ENCODE measurements at regions not wholly inside any gene's neighbourhood (a gene's known extent, or its start where the extent isn't known, plus 50 kb on each side); places are given as distances from the start of the nearest gene placed in this dataset.

DNA sequence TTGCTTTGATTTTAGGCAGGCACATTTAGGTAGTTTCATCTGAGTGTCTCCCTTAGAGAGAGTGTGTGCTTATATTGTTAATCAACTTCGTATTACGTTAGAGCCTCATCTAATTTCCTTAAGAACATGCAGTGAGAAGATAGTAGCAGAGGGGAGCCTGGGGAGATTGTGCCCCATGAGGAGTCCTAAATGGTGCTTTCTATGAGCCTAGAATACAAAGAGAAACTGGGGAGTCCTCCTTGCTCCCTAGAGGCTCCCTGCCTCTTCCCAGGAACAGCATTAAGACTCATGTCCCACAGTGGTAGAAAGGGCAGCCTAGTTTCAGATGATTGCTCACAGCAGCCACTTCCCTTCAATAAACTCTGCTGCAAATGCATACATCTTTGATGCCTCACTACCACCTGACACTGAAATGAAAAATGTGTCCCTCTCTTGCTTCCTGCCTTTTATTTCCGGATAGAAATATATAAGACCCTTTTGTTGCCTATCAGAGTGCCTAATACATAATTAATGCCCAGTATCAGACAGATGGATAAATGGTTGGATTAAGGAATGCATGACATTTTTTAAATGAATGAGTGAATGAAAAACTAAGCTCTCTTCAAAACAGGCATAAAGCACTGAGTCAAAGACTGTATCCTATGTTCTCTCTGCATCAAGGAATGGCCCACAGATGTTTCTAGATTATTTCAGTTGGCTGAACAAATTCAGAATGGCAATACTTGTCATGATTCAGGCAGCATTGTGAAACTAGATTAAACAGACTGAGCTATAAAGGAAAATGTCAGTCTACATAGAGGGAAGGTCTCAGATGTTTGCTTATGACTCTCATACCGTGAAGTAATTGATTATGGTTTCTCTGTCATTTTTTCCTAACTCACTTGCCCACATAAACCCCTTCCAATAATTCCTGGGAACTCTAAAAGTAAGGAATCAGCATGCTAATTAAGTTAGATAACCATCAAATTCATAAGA lies 362.1 kb downstream of the LRRC3B start:
- H3K4me3 ChIP-seq (ENCODE audit: insufficient read depth, low read depth, low read length): no peak overlapping the region
- Mint-ChIP-seq H3K4me1 (ENCODE audit: low read depth, unreplicated experiment) (no peaks in the 10 kb centered on the region), H3K4me3 (ENCODE audit: unreplicated experiment) (no peak overlapping the region), H3K27ac (ENCODE audit: unreplicated experiment) (no peak overlapping the region), H3K36me3 (ENCODE audit: low read depth, unreplicated experiment) (no peaks in the 10 kb centered on the region), H3K27me3 (ENCODE audit: low read depth, unreplicated experiment) (peaks cover 19% of the 10 kb centered on the region), H3K9me3 (ENCODE audit: unreplicated experiment) (peaks cover 3% of the 10 kb centered on the region)
- no peaks in the 10 kb centered on the region for H3K27me3 ChIP-seq (ENCODE audit: insufficient read depth, low read length)
- H3K79me2 ChIP-seq (ENCODE audit: insufficient read depth, low read length): no peaks in the 10 kb centered on the region
- no peak overlapping the region for H3K9ac ChIP-seq (ENCODE audit: low read length)
- FAIRE-seq (no peak), DNase-seq (ENCODE audit: low read depth) (no peak)
- H3K4me2 ChIP-seq (ENCODE audit: low read length): no peak overlapping the region
- H3K27ac ChIP-seq (ENCODE audit: low read depth, low read length): no peak overlapping the region
- H4K20me1 ChIP-seq (ENCODE audit: insufficient read depth, low read length): no peaks in the 10 kb centered on the region
- no peaks in the 10 kb centered on the region for H3K9me3 ChIP-seq (ENCODE audit: insufficient read depth, low read depth, low read length)
- TF ChIP-seq, protein P1, sequence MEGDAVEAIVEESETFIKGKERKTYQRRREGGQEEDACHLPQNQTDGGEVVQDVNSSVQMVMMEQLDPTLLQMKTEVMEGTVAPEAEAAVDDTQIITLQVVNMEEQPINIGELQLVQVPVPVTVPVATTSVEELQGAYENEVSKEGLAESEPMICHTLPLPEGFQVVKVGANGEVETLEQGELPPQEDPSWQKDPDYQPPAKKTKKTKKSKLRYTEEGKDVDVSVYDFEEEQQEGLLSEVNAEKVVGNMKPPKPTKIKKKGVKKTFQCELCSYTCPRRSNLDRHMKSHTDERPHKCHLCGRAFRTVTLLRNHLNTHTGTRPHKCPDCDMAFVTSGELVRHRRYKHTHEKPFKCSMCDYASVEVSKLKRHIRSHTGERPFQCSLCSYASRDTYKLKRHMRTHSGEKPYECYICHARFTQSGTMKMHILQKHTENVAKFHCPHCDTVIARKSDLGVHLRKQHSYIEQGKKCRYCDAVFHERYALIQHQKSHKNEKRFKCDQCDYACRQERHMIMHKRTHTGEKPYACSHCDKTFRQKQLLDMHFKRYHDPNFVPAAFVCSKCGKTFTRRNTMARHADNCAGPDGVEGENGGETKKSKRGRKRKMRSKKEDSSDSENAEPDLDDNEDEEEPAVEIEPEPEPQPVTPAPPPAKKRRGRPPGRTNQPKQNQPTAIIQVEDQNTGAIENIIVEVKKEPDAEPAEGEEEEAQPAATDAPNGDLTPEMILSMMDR (IDR thresholded peaks at IDR 0.05; ENCODE audit: insufficient read depth, low read depth, low read length): no peak
- no peak for TF ChIP-seq EZH2 (IDR thresholded peaks at IDR 0.05; ENCODE audit: insufficient read depth, low read length)
- H2AFZ ChIP-seq (ENCODE audit: low read depth, low read length): no peak overlapping the region
- H3K4me1 ChIP-seq (ENCODE audit: insufficient read depth, low read length): no peaks in the 10 kb centered on the region
- no peaks in the 10 kb centered on the region for H3K36me3 ChIP-seq (ENCODE audit: insufficient read depth, low read length)

DNA sequence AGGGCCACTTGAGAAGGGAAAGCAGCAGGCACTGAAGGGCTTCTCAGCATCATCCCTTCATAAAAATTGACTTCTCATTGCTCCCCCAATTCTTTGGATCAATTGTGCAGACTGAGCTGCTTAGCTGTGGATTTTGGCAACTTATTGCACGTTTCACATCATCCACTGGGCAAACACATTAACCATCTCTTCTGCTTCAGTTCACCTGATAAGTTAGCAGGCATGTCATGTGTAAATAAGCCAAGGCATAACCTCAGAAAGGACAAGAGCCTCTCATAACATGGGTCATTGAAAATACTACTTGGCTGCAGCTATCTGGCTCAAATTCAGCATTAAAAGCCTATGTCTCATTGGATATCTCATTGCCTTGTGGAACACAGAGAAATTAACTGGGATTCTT lies 366.5 kb downstream of the LRRC3B start:
- no peak overlapping the region for H3K27ac ChIP-seq (ENCODE audit: low read depth, low read length)
- peaks cover 4% of the 10 kb centered on the region for H3K9me3 Mint-ChIP-seq (ENCODE audit: unreplicated experiment)
- no peak overlapping the region for H2AFZ ChIP-seq (ENCODE audit: low read depth, low read length)
- no peak overlapping the region for H3K4me2 ChIP-seq (ENCODE audit: low read length)
- no peaks in the 10 kb centered on the region for H3K79me2 ChIP-seq (ENCODE audit: insufficient read depth, low read length)
- no peaks in the 10 kb centered on the region for H3K36me3 Mint-ChIP-seq (ENCODE audit: low read depth, unreplicated experiment)
- no peaks in the 10 kb centered on the region for H3K36me3 ChIP-seq (ENCODE audit: insufficient read depth, low read length)
- no peak overlapping the region for H3K4me3 ChIP-seq (ENCODE audit: insufficient read depth, low read depth, low read length)
- no peaks in the 10 kb centered on the region for H3K27me3 ChIP-seq (ENCODE audit: insufficient read depth, low read length)
- H3K9me3 ChIP-seq (ENCODE audit: insufficient read depth, low read depth, low read length): no peaks in the 10 kb centered on the region
- no peak for DNase-seq (ENCODE audit: low read depth)
- H3K4me3 Mint-ChIP-seq (ENCODE audit: unreplicated experiment): no peak overlapping the region
- FAIRE-seq: no peak
- no peaks in the 10 kb centered on the region for H3K4me1 ChIP-seq (ENCODE audit: insufficient read depth, low read length)
- H4K20me1 ChIP-seq (ENCODE audit: insufficient read depth, low read length): no peaks in the 10 kb centered on the region
- TF ChIP-seq, protein P1 (IDR thresholded peaks at IDR 0.05; ENCODE audit: insufficient read depth, low read depth, low read length): no peak
- TF ChIP-seq EZH2 (IDR thresholded peaks at IDR 0.05; ENCODE audit: insufficient read depth, low read length): no peak
- no peak overlapping the region for H3K9ac ChIP-seq (ENCODE audit: low read length)
- no peak overlapping the region for H3K27ac Mint-ChIP-seq (ENCODE audit: unreplicated experiment)
- H3K4me1 Mint-ChIP-seq (ENCODE audit: low read depth, unreplicated experiment): no peaks in the 10 kb centered on the region
- H3K27me3 Mint-ChIP-seq (ENCODE audit: low read depth, unreplicated experiment): peaks cover 7% of the 10 kb centered on the region

DNA sequence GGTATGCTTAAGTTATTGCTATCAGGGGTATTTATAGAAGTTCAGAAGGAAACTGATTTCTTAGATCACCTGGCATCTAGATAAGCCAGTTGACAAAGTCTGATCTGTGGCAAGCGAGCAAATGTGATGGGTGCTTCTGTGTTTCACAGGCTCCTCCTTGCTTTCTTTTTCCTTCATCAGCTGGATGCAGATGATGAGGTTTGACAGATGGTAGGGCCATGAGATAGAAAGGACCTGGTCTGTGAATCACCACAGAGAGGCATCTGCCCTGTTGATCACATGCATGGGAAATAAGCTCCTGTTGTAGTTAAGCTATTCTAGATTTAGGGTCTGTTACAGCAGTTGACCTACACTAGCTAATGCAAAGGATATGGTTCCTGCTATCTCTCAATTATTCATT lies 372.0 kb downstream of the NEK10 start:
- Histone ChIP-seq H2AFZ (ENCODE audit: low read depth, low read length) (no peak overlapping the region), H3K27me3 (ENCODE audit: insufficient read depth, low read length) (no peaks in the 10 kb centered on the region), H3K9ac (ENCODE audit: low read length) (no peak overlapping the region), H3K4me2 (ENCODE audit: low read length) (no peak overlapping the region), H3K4me3 (ENCODE audit: insufficient read depth, low read depth, low read length) (no peak overlapping the region), H3K9me3 (ENCODE audit: insufficient read depth, low read depth, low read length) (no peaks in the 10 kb centered on the region), H4K20me1 (ENCODE audit: insufficient read depth, low read length) (no peaks in the 10 kb centered on the region), H3K4me1 (ENCODE audit: insufficient read depth, low read length) (no peaks in the 10 kb centered on the region), H3K36me3 (ENCODE audit: insufficient read depth, low read length) (no peaks in the 10 kb centered on the region), H3K27ac (ENCODE audit: low read depth, low read length) (no peak overlapping the region), H3K79me2 (ENCODE audit: insufficient read depth, low read length) (no peaks in the 10 kb centered on the region)
- no peak for DNase-seq (ENCODE audit: low read depth)
- TF ChIP-seq EZH2 (IDR thresholded peaks at IDR 0.05; ENCODE audit: insufficient read depth, low read length): no peak
- TF ChIP-seq, protein P1 (IDR thresholded peaks at IDR 0.05; ENCODE audit: insufficient read depth, low read depth, low read length): no peak
- Mint-ChIP-seq H3K36me3 (ENCODE audit: low read depth, unreplicated experiment) (no peaks in the 10 kb centered on the region), H3K27me3 (ENCODE audit: low read depth, unreplicated experiment) (peaks cover 3% of the 10 kb centered on the region), H3K4me3 (ENCODE audit: unreplicated experiment) (no peak overlapping the region), H3K4me1 (ENCODE audit: low read depth, unreplicated experiment) (no peaks in the 10 kb centered on the region), H3K27ac (ENCODE audit: unreplicated experiment) (no peak overlapping the region), H3K9me3 (ENCODE audit: unreplicated experiment) (peaks cover 7% of the 10 kb centered on the region)
- no peak for FAIRE-seq
